Keratinocyte (primary cell): ENCODE measurements at regions not wholly inside any gene's neighbourhood (a gene's known extent, or its start where the extent isn't known, plus 50 kb on each side); places are given as distances from the start of the nearest gene placed in this dataset.

Experiments used
- DNase-seq: peaks from one replicate; pipeline ENCODE4 v3.0.0-alpha.2; 2011; ENCODE audit warnings: low read depth, missing footprints, low spot score
- FAIRE-seq: peaks from 2 replicates; lab custom pipeline; 2011; peaks lifted over from hg19 to GRCh38; lab: Jason Lieb, UNC
- H2AFZ ChIP-seq: 2 replicates; pipeline ENCODE4 v1.6.0; 2012; ENCODE audit warnings: low read length, control low read depth, inconsistent platforms; ENCODE audit not compliant: control insufficient read depth
- H3K27ac ChIP-seq: 2 replicates; pipeline ENCODE4 v1.5.1; 2011; ENCODE audit warnings: low read length; ENCODE audit not compliant: control insufficient read depth, insufficient read depth
- H3K27me3 ChIP-seq: 3 replicates; pipeline ENCODE4 v1.6.0; 2011; ENCODE audit warnings: low read length; ENCODE audit not compliant: control insufficient read depth, insufficient read depth; ENCODE audit errors: extremely low read depth
- H3K36me3 ChIP-seq, 2 experiments: 2 replicates in 1 of 2; 3 replicates in 1 of 2; pipeline ENCODE4 v1.5.1; 2011; ENCODE audit warnings: low read length in 2 of 2, mild to moderate bottlenecking in 1 of 2; ENCODE audit not compliant: control insufficient read depth in 2 of 2, insufficient read depth in 2 of 2; ENCODE audit errors: extremely low read depth in 1 of 2
- H3K4me1 ChIP-seq: 3 replicates; pipeline ENCODE4 v1.5.1; 2011; ENCODE audit warnings: low read length; ENCODE audit not compliant: control insufficient read depth, insufficient read depth; ENCODE audit errors: extremely low read depth
- H3K4me2 ChIP-seq: 3 replicates; pipeline ENCODE4 v1.6.0; 2011; ENCODE audit warnings: low read depth, low read length; ENCODE audit not compliant: control insufficient read depth, insufficient read depth; ENCODE audit errors: extremely low read depth
- H3K4me3 ChIP-seq, 3 experiments: fragments of 200-600 bp in 1 of 3; sonication (generic) in 1 of 3; 2 replicates in 2 of 3; 3 replicates in 1 of 3; pipeline ENCODE4 v1.5.1; 2011 to 2016; ENCODE audit warnings: low read length in 3 of 3, mild to moderate bottlenecking in 3 of 3, control low read depth in 2 of 3, inconsistent platforms in 1 of 3, low read depth in 1 of 3, mixed read lengths in 1 of 3, mixed run types in 1 of 3, moderate library complexity in 1 of 3; ENCODE audit not compliant: control insufficient read depth in 2 of 3, insufficient read depth in 2 of 3; ENCODE audit errors: extremely low read depth in 1 of 3
- H3K79me2 ChIP-seq: 2 replicates; pipeline ENCODE4 v1.6.0; 2012; ENCODE audit warnings: low read length; ENCODE audit not compliant: control insufficient read depth, insufficient read depth
- H3K9ac ChIP-seq: 3 replicates; pipeline ENCODE4 v1.6.0; 2011; ENCODE audit warnings: low read length; ENCODE audit not compliant: control insufficient read depth, insufficient read depth; ENCODE audit errors: extremely low read depth
- H3K9me1 ChIP-seq: 3 replicates; pipeline ENCODE4 v1.6.0; 2011; ENCODE audit warnings: low read length; ENCODE audit not compliant: control insufficient read depth, insufficient read depth; ENCODE audit errors: extremely low read depth
- H3K9me3 ChIP-seq: 2 replicates; pipeline ENCODE4 v1.5.1; 2012; ENCODE audit warnings: low read depth, low read length; ENCODE audit not compliant: control insufficient read depth
- H4K20me1 ChIP-seq: 3 replicates; pipeline ENCODE4 v1.6.0; 2011; ENCODE audit warnings: low read length; ENCODE audit not compliant: control insufficient read depth, insufficient read depth; ENCODE audit errors: extremely low read depth
- CTCF ChIP-seq, 3 experiments: IDR thresholded peaks in 1 of 3; conservative IDR thresholded peaks in 1 of 3; optimal IDR thresholded peaks in 1 of 3; 2 replicates in 2 of 3; 3 replicates in 1 of 3; pipeline versions ENCODE3 to v1.5.1; 2011; ENCODE audit warnings: low read length in 3 of 3, mild to moderate bottlenecking in 3 of 3, moderate library complexity in 2 of 3, control low read depth in 1 of 3, inconsistent platforms in 1 of 3; ENCODE audit not compliant: insufficient read depth in 2 of 3; ENCODE audit errors: extremely low read depth in 1 of 3
- EZH2 ChIP-seq: IDR thresholded peaks from one replicate; pipeline ENCODE4 v1.6.1; 2012; ENCODE audit warnings: inconsistent platforms, mild to moderate bottlenecking, low read length, moderate library complexity
- dilution Hi-C: fragments of 300-500 bp; cut with MboI; formaldehyde crosslinking; loops from one replicate; pipeline ENCODE4 v1.7.0; 2020; ENCODE audit warnings: low sequenced_read_pairs; ENCODE audit not compliant: extremely low pct_ligation_motif_present

DNA sequence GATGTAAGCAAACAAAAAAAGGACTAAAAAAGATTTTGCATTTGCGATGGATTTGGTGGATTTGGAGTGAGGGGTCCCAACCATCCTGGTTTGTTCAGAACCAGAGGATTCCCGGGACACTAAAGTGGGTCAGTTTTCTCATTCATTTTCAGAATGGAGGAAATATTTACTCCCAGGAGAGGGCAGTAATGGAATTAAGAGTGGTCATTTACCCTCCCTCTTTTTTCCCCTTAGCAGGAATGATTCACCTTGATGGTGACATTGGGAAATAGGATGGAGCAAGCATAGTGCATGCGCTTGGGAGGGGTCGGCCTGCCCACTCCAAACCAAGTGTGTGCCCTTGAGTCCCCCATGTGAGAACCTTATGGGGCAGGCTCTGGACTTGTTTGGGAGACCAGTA lies 164.2 kb upstream of the PUM3 start:
- Histone ChIP-seq H3K27me3 (no peaks in the 10 kb centered on the region), H3K9me1 (no peaks in the 10 kb centered on the region), H3K4me2 (no peak overlapping the region), H3K79me2 (no peaks in the 10 kb centered on the region), H4K20me1 (no peaks in the 10 kb centered on the region), H3K4me1 (no peaks in the 10 kb centered on the region), H3K9me3 (no peaks in the 10 kb centered on the region), H3K27ac (no peak overlapping the region), H3K4me3 (no peak overlapping the region), H3K36me3 (no peaks in the 10 kb centered on the region), H3K9ac (no peak overlapping the region), H2AFZ (no peak overlapping the region)
- FAIRE-seq, result no peak
- no peak for DNase-seq
- no peak for TF ChIP-seq EZH2
- TF ChIP-seq CTCF (optimal IDR thresholded peaks at IDR 0.05 in 1 of 3, IDR thresholded peaks at IDR 0.05 in 1 of 3, conservative IDR thresholded peaks at IDR 0.05 in 1 of 3; ENCODE audit: extremely low read depth in 1 of 3, insufficient read depth in 2 of 3, low read length in 3 of 3), result no peak
- dilution Hi-C loops, result no loop called here

- H3K4me1 ChIP-seq, result no peaks in the 10 kb centered on the region
- DNase-seq (no peak), FAIRE-seq (no peak)
- no peak overlapping the region for H3K9ac ChIP-seq
- H3K9me3 ChIP-seq, result no peaks in the 10 kb centered on the region
- no peak overlapping the region for H3K4me3 ChIP-seq
- no peaks in the 10 kb centered on the region for H3K79me2 ChIP-seq
- no peak for TF ChIP-seq CTCF (optimal IDR thresholded peaks at IDR 0.05 in 1 of 3, IDR thresholded peaks at IDR 0.05 in 1 of 3, conservative IDR thresholded peaks at IDR 0.05 in 1 of 3; ENCODE audit: extremely low read depth in 1 of 3, insufficient read depth in 2 of 3, low read length in 3 of 3)
- no peak for TF ChIP-seq EZH2
- H4K20me1 ChIP-seq, result no peaks in the 10 kb centered on the region
- no peak overlapping the region for H2AFZ ChIP-seq
- H3K36me3 ChIP-seq, result no peaks in the 10 kb centered on the region
- no peaks in the 10 kb centered on the region for H3K9me1 ChIP-seq
- no peak overlapping the region for H3K27ac ChIP-seq
- dilution Hi-C loops, result no loop called here
- no peaks in the 10 kb centered on the region for H3K27me3 ChIP-seq
- H3K4me2 ChIP-seq, result no peak overlapping the region
Measured at GRCh38 chr9:3007326-3007725, 163.4 kb upstream of the PUM3 start.
